HFFc6 (cell line): ENCODE measurements at regions not wholly inside any gene's neighbourhood (a gene's known extent, or its start where the extent isn't known, plus 50 kb on each side); places are given as distances from the start of the nearest gene placed in this dataset.

Source experiments
- DNase-seq: peaks from one replicate; pipeline ENCODE4 v3.0.0-alpha.2; 2018
- H3K27ac Mint-ChIP-seq: 2 replicates; pipeline ENCODE4 v1.8.0; 2020; ENCODE audit warnings: mild to moderate bottlenecking, mixed read lengths
- H3K27me3 Mint-ChIP-seq: 2 replicates; pipeline ENCODE4 v1.8.0; 2021; ENCODE audit warnings: mild to moderate bottlenecking, moderate library complexity, mixed read lengths; ENCODE audit not compliant: insufficient read depth
- H3K36me3 Mint-ChIP-seq: 2 replicates; pipeline ENCODE4 v1.8.0; 2021; ENCODE audit warnings: low read depth, mixed read lengths
- H3K4me1 Mint-ChIP-seq: 2 replicates; pipeline ENCODE4 v1.8.0; 2020; ENCODE audit warnings: low read depth, mixed read lengths
- H3K4me3 Mint-ChIP-seq: 2 replicates; pipeline ENCODE4 v1.8.0; 2020; ENCODE audit warnings: mild to moderate bottlenecking, moderate library complexity, mixed read lengths
- H3K9me3 Mint-ChIP-seq: 2 replicates; pipeline ENCODE4 v1.8.0; 2020; ENCODE audit warnings: mild to moderate bottlenecking, mixed read lengths
- CTCF ChIP-seq: fragments of 200-600 bp; sonication (generic); IDR thresholded peaks from 2 replicates; pipeline ENCODE4 v1.5.0; 2021; ENCODE audit warnings: antibody characterized with exemption, mild to moderate bottlenecking

GRCh38 chr4:52288212-52288855 lies 237.2 kb downstream of the SPATA18 start:
- Mint-ChIP-seq H3K4me1 (no peaks in the 10 kb centered on the region), H3K27me3 (peaks cover 6% of the 10 kb centered on the region), H3K36me3 (no peaks in the 10 kb centered on the region), H3K9me3 (no peaks in the 10 kb centered on the region), H3K4me3 (no peak overlapping the region), H3K27ac (no peak overlapping the region)
- no peak for TF ChIP-seq CTCF
- DNase-seq: no peak

GRCh38 chr4:52290466-52290865 lies 239.4 kb downstream of the SPATA18 start:
- H3K36me3 Mint-ChIP-seq: no peaks in the 10 kb centered on the region
- H3K4me1 Mint-ChIP-seq: no peaks in the 10 kb centered on the region
- H3K27ac Mint-ChIP-seq: no peak overlapping the region
- no peak for TF ChIP-seq CTCF
- no peak for DNase-seq
- H3K4me3 Mint-ChIP-seq: no peak overlapping the region
- H3K9me3 Mint-ChIP-seq: no peaks in the 10 kb centered on the region
- peaks cover 6% of the 10 kb centered on the region for H3K27me3 Mint-ChIP-seq

DNA sequence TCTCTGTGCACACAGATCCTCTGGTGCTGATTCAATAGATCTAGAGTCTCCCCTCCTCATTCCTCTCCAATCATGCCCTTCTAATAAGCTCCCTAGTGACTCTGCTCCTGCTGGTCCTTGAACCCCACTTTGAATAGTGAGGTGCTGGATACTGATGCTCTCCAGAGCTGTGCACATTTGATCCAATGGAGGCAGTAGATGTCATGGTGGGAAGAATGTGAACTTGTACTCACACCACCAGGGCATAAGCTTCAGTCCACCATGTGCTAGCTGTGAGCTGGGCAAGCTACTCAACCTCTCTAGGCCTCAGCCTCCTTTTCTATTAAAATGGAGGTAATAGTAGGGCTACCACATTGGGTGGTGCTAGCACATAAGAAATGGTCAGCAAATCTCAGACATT lies 241.1 kb downstream of the SPATA18 start:
- H3K4me1 Mint-ChIP-seq: no peaks in the 10 kb centered on the region
- H3K27me3 Mint-ChIP-seq: peaks cover 6% of the 10 kb centered on the region
- no peak for TF ChIP-seq CTCF
- no peak overlapping the region for H3K27ac Mint-ChIP-seq
- DNase-seq: no peak
- no peaks in the 10 kb centered on the region for H3K36me3 Mint-ChIP-seq
- H3K9me3 Mint-ChIP-seq: no peaks in the 10 kb centered on the region
- H3K4me3 Mint-ChIP-seq: no peak overlapping the region

DNA sequence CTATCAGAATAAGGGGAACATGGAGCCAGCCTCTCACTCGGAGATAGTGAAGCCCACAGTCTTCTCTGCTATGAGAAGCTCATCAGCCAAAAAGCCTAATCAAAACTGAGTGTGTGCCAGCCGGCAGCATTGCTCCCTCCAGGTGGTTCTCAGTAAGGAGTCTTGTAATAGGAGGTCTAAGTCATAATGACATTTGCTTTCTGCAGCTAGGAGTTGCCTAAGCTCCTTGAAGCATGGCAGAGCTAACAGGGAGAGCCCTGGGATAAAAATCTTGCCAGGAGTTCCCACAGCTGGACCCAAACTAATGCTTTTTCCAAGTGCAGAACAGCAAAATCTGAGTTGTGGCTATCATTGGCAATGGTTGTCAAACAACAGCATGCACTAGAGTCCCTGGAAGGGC lies 245.2 kb downstream of the SPATA18 start:
- Mint-ChIP-seq H3K9me3 (no peaks in the 10 kb centered on the region), H3K36me3 (no peaks in the 10 kb centered on the region), H3K27ac (no peak overlapping the region), H3K4me1 (no peaks in the 10 kb centered on the region), H3K27me3 (no peaks in the 10 kb centered on the region), H3K4me3 (no peak overlapping the region)
- TF ChIP-seq CTCF: no peak
- DNase-seq: no peak

- Mint-ChIP-seq H3K4me1 (no peaks in the 10 kb centered on the region), H3K27ac (no peak overlapping the region), H3K9me3 (no peaks in the 10 kb centered on the region), H3K36me3 (no peaks in the 10 kb centered on the region), H3K4me3 (no peak overlapping the region), H3K27me3 (no peaks in the 10 kb centered on the region)
- no peak for DNase-seq
- no peak for TF ChIP-seq CTCF
Measured at GRCh38 chr4:52298444-52298843, 247.3 kb downstream of the SPATA18 start.

DNA sequence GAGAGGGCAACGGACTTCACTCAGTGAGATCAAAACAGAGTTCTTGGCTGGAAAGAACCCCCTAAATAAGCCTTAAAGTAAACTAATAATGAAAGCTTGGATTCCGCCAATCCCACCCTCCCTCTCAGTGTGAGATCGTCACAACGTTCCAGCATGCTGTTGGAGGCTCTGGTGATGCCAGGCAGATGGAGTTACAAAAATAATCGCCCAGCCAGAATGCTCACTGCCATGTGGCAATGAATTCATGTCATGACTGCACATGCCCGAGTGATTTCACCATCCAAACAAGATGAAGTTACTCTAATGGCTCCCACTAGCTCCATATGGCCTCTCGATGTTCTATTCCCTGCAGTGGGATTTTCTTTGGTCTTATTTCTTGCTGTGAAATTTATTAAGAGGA lies 248.0 kb downstream of the SPATA18 start:
- no peak for TF ChIP-seq CTCF
- Mint-ChIP-seq H3K27ac (no peak overlapping the region), H3K4me1 (no peaks in the 10 kb centered on the region), H3K36me3 (no peaks in the 10 kb centered on the region), H3K9me3 (no peaks in the 10 kb centered on the region), H3K27me3 (no peaks in the 10 kb centered on the region), H3K4me3 (no peak overlapping the region)
- no peak for DNase-seq
